ENCODE measurements at regions not wholly inside any gene's neighbourhood (a gene's known extent, or its start where the extent isn't known, plus 50 kb on each side); places are given as distances from the start of the nearest gene placed in this dataset.
A peak's percentile ranks its signal among the peaks of the same experiment; 100 is the strongest.
"Not testable (repeated sequence)": the region's sequence is repeated elsewhere in the genome, so short reads cannot be mapped to it uniquely, and the experiment has no call there.

- no peak overlapping the region for H3K4me3 ChIP-seq (ENCODE audit: low read depth, low read length)
- peak; percentile 27; the same call in 1 of the 2 replicates for TF ChIP-seq CTCF (IDR thresholded peaks at IDR 0.05; ENCODE audit: control insufficient read depth, extremely low read depth, insufficient read depth)
- peak; percentile 4 for DNase-seq (ENCODE audit: low read depth)
Measured at GRCh38 chrX:76555816-76556215, 128.3 kb downstream of the MAGEE1 start.

GRCh38 chrX:76564842-76565241 is 137.3 kb downstream of the MAGEE1 start:
- DNase-seq (ENCODE audit: low read depth); H3K4me3 ChIP-seq (ENCODE audit: low read depth, low read length): not testable (repeated sequence)

GRCh38 chrX:76605390-76605789 is 177.9 kb downstream of the MAGEE1 start:
- H3K4me3 ChIP-seq (ENCODE audit: low read depth, low read length) = no peak overlapping the region
- no peak for DNase-seq (ENCODE audit: low read depth)
- no peak for TF ChIP-seq CTCF (IDR thresholded peaks at IDR 0.05; ENCODE audit: control insufficient read depth, extremely low read depth, insufficient read depth)

GRCh38 chrX:76617020-76617419 is 189.5 kb downstream of the MAGEE1 start:
- no peak for DNase-seq (ENCODE audit: low read depth)
- no peak overlapping the region for H3K4me3 ChIP-seq (ENCODE audit: low read depth, low read length)
- TF ChIP-seq CTCF (IDR thresholded peaks at IDR 0.05; ENCODE audit: control insufficient read depth, extremely low read depth, insufficient read depth) = no peak

GRCh38 chrX:76643590-76643989 is 216.1 kb downstream of the MAGEE1 start:
- DNase-seq (ENCODE audit: low read depth) = no peak
- H3K4me3 ChIP-seq (ENCODE audit: low read depth, low read length) = no peak overlapping the region
- no peak for TF ChIP-seq CTCF (IDR thresholded peaks at IDR 0.05; ENCODE audit: control insufficient read depth, extremely low read depth, insufficient read depth)

GRCh38 chrX:76651369-76651768 is 223.9 kb downstream of the MAGEE1 start:
- DNase-seq (ENCODE audit: low read depth); H3K4me3 ChIP-seq (ENCODE audit: low read depth, low read length): not testable (repeated sequence)

- DNase-seq (ENCODE audit: low read depth) = no peak
- H3K4me3 ChIP-seq (ENCODE audit: low read depth, low read length) = no peak overlapping the region
- TF ChIP-seq CTCF (IDR thresholded peaks at IDR 0.05; ENCODE audit: control insufficient read depth, extremely low read depth, insufficient read depth) = no peak
Measured at GRCh38 chrX:76657499-76657898, 230.0 kb downstream of the MAGEE1 start.
